Calu3 (cell line): ENCODE measurements at regions not wholly inside any gene's neighbourhood (a gene's known extent, or its start where the extent isn't known, plus 50 kb on each side); places are given as distances from the start of the nearest gene placed in this dataset.

Source experiments
- BruUV-seq: library from RNA; stranded (reverse); fragments of 400-500 nt; replicated peaks from 2 replicates; lab custom pipeline; 2021; lab: Mats Ljungman, UMichigan
- CTCF ChIA-PET: fragments of 300-600 bp; sonication (Branson Sonifier 250); formaldehyde crosslinking; loops from one replicate; lab custom pipeline; 2022; ENCODE audit warnings: antibody characterized with exemption; lab: Charles Lee
- DNase-seq: peaks from one replicate; pipeline ENCODE4 v3.0.0; 2022
- H3K27ac Mint-ChIP-seq: one replicate; pipeline ENCODE4 v1.8.0; 2022; ENCODE audit warnings: mixed read lengths; ENCODE audit not compliant: unreplicated experiment
- H3K27me3 Mint-ChIP-seq: one replicate; pipeline ENCODE4 v1.8.0; 2022; ENCODE audit warnings: mixed read lengths; ENCODE audit not compliant: unreplicated experiment
- H3K36me3 Mint-ChIP-seq: one replicate; pipeline ENCODE4 v1.8.0; 2022; ENCODE audit warnings: mild to moderate bottlenecking, moderate library complexity, mixed read lengths; ENCODE audit not compliant: insufficient read depth, unreplicated experiment
- H3K4me1 Mint-ChIP-seq: one replicate; pipeline ENCODE4 v1.8.0; 2022; ENCODE audit warnings: mild to moderate bottlenecking, low read depth, mixed read lengths; ENCODE audit not compliant: unreplicated experiment
- H3K4me3 Mint-ChIP-seq: one replicate; pipeline ENCODE4 v1.8.0; 2022; ENCODE audit warnings: mild to moderate bottlenecking, low read depth, moderate library complexity, mixed read lengths; ENCODE audit not compliant: unreplicated experiment
- H3K9me3 Mint-ChIP-seq: one replicate; pipeline ENCODE4 v1.8.0; 2022; ENCODE audit warnings: low read depth, mixed read lengths; ENCODE audit not compliant: unreplicated experiment
- CTCF ChIP-seq: fragments of 200-600 bp; IDR thresholded peaks from one replicate; pipeline ENCODE4 v1.8.0; 2022; ENCODE audit warnings: antibody characterized with exemption; ENCODE audit not compliant: unreplicated experiment
- intact Hi-C: fragments of 100-400 bp; cut with micrococcal nuclease; formaldehyde crosslinking; loops from one replicate; pipeline ENCODE4 v1.10.0; 2022; ENCODE audit not compliant: unreplicated experiment

DNA sequence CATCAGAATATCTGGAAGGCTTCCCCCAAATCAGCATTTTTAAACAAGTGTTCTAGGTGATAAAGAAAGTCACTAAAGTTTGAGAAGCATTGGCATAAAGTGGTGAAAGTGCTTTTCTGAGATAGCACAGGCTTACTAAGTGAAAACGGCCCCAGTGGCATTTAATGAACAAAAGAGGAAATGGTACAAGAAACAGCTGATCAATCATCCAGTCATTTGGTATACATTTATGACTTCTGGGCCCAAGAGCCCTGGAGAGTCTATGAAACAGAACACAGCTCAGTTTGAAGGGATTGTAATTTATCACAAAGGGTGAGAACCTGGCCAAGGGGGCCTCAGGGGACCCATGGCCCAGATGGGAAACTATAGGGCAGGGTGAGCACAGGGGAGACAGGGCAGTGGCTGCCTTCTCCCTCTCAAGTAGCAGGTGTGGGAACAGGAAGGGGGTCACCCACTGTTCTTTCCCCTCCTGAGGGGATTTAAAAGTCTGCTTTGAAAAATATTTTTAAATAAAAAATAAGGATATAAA is 265.5 kb upstream of the ROPN1 start:
- no TSS peak for BruUV-seq
- intact Hi-C loops: no loop called here
- DNase-seq: no peak
- H3K9me3 Mint-ChIP-seq: no peaks in the 10 kb centered on the region
- no peak overlapping the region for H3K4me3 Mint-ChIP-seq
- peaks cover 31% of the 10 kb centered on the region for H3K27me3 Mint-ChIP-seq
- TF ChIP-seq CTCF: no peak
- H3K36me3 Mint-ChIP-seq: no peaks in the 10 kb centered on the region
- H3K27ac Mint-ChIP-seq: no peak overlapping the region
- CTCF ChIA-PET: interaction anchor here (1.3 kb wide), 1 partner anchor 9 kb away, joined by 3 read pairs; no protein-coding TSS in a partner anchor
- peaks cover 9% of the 10 kb centered on the region for H3K4me1 Mint-ChIP-seq

GRCh38 chr3:124258057-124258500 is 266.2 kb upstream of the ROPN1 start:
- no peak overlapping the region for H3K4me3 Mint-ChIP-seq
- H3K36me3 Mint-ChIP-seq: no peaks in the 10 kb centered on the region
- peaks cover 24% of the 10 kb centered on the region for H3K27me3 Mint-ChIP-seq
- no peak for TF ChIP-seq CTCF
- no peak overlapping the region for H3K27ac Mint-ChIP-seq
- no peak for DNase-seq
- CTCF ChIA-PET: no interaction called here
- intact Hi-C loops: no loop called here
- no TSS peak for BruUV-seq
- peaks cover 13% of the 10 kb centered on the region for H3K4me1 Mint-ChIP-seq
- no peaks in the 10 kb centered on the region for H3K9me3 Mint-ChIP-seq

DNA sequence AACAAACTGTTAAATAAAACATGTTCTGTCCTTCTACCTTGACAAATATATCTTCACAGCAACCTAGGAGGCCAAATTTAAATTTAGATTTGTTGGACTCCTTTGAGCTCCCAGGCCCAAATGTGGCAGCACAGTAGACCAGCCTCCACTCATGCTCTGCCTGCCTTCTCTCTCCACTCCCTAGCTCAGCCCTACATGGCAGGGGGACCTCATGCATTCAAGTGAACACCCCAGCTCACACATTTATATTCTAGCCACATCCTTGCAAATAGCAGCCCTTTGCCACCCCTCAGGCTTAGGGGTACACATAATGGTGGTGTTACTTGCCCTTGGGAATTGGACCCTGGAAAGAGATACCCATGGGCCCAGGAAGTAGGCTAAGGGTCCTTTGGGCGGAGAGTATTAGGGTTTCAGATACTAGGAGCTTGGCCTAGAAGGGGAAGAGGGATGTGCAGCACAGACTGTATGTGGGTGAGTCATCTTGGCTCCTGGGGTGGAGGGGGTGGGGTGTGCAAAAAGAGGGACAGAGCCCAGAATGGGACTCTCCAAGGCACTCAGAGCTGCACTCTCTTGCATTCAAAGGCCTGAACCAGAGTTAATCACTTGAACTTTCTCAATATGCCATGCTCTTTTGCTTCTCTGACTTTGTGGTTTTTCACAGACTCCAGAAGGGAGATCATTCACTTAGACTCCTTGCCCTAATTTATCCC is 268.4 kb upstream of the ROPN1 start:
- Mint-ChIP-seq H3K4me1 (peaks cover 17% of the 10 kb centered on the region), H3K9me3 (no peaks in the 10 kb centered on the region), H3K27me3 (peaks cover 13% of the 10 kb centered on the region), H3K36me3 (no peaks in the 10 kb centered on the region), H3K27ac (no peak overlapping the region), H3K4me3 (no peak overlapping the region)
- no peak for TF ChIP-seq CTCF
- BruUV-seq: no TSS peak
- DNase-seq: no peak
- intact Hi-C loops: no loop called here
- CTCF ChIA-PET: no interaction called here

DNA sequence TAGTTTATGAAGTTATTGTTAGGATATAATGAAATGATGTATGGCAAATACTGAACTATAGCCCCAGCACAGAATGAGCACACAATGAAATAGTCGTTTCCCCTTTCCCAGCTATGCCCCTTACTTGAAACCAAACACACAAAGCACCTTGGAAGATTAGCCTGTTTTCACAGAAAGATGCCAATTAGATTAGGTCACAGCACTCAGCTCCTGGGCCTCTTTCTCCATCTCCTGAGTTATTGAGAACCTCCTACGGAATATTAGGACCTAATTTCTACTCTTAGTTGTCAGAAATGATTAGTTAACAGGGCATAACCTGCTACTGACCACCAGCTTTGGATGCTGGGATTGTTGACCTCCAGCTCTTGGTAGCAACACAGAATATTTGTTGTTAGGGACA is 269.4 kb upstream of the ROPN1 start:
- BruUV-seq: no TSS peak
- Mint-ChIP-seq H3K4me1 (peaks cover 17% of the 10 kb centered on the region), H3K36me3 (no peaks in the 10 kb centered on the region), H3K27me3 (peaks cover 13% of the 10 kb centered on the region), H3K27ac (no peak overlapping the region), H3K9me3 (no peaks in the 10 kb centered on the region), H3K4me3 (no peak overlapping the region)
- CTCF ChIA-PET: interaction anchor here (0.7 kb wide), 1 partner anchor 14 kb away, joined by 4 read pairs; no protein-coding TSS in a partner anchor
- intact Hi-C loops: no loop called here
- TF ChIP-seq CTCF: no peak
- DNase-seq: no peak
